ENCODE measurements at regions not wholly inside any gene's neighbourhood (a gene's known extent, or its start where the extent isn't known, plus 50 kb on each side); places are given as distances from the start of the nearest gene placed in this dataset.

DNA sequence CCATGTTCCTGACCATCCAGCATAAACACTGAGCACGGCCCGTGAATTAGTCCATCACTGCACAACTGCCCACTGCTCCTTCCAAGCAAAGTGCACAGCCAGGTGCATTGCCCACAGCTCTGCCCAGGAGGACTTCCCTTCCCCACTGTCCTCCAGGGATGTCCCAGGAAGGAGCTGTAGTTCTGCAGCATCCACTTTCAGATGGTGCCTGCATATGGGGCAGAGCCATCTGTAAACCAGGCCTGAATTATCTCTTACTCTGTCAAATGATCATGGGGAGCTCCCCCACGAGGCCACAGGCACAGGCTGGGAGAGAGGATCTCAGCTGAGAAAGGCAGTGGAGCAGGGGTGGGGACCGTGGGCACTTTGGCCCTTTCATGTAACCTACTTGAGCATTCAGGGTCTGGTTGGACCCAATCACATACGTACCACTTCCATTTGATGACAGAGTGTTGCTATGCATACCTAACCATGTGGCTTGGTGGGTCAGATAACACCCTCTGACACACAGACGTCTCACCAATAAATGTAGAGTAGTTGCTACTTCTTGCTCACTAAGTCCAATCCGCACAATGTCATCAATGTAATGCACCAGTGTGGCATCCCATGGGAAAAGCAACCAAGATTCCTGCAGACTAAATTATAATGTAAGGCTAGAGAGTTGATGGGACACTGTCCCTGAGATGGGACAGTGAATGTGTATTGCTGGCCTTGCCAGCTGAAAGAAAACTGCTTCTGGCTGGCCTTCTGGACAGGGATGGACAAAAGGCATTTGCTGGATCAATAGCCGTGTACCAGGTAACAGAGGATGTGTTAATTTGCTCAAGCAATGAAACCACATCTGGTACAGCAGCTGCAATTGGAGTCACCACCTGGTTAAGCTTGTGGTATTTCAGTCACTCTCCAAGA, 113.8 kb upstream of the C14orf180 start:
- TF ChIP-seq, protein P1, sequence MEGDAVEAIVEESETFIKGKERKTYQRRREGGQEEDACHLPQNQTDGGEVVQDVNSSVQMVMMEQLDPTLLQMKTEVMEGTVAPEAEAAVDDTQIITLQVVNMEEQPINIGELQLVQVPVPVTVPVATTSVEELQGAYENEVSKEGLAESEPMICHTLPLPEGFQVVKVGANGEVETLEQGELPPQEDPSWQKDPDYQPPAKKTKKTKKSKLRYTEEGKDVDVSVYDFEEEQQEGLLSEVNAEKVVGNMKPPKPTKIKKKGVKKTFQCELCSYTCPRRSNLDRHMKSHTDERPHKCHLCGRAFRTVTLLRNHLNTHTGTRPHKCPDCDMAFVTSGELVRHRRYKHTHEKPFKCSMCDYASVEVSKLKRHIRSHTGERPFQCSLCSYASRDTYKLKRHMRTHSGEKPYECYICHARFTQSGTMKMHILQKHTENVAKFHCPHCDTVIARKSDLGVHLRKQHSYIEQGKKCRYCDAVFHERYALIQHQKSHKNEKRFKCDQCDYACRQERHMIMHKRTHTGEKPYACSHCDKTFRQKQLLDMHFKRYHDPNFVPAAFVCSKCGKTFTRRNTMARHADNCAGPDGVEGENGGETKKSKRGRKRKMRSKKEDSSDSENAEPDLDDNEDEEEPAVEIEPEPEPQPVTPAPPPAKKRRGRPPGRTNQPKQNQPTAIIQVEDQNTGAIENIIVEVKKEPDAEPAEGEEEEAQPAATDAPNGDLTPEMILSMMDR (IDR thresholded peaks at IDR 0.05; ENCODE audit: extremely low read depth, missing control alignments) = no peak

DNA sequence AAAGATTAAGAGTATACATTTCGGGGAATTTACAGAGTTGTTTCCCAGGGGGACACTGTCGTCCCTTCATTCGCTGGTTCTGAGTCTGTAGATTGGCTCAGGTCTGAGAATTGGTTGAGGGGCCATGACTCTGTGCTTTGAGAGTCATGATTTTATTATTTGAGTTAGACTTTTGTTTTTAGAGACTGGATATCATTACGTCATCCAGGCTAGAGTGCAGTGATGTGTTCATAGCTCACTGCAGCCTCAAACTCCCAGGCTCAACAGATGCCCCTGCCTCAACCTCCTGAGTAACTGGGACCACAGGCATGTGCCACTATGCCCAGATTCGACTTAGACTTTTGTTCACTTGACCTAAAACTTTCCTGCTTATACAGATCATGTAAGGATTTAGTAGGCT, 112.3 kb upstream of the C14orf180 start:
- no peak for DNase-seq (ENCODE audit: low spot score)
- TF ChIP-seq, protein P1 (IDR thresholded peaks at IDR 0.05; ENCODE audit: extremely low read depth, missing control alignments) = no peak

More for the DNA sequence above, 113.8 kb upstream of the C14orf180 start:
- DNase-seq (ENCODE audit: low spot score) = no peak

DNA sequence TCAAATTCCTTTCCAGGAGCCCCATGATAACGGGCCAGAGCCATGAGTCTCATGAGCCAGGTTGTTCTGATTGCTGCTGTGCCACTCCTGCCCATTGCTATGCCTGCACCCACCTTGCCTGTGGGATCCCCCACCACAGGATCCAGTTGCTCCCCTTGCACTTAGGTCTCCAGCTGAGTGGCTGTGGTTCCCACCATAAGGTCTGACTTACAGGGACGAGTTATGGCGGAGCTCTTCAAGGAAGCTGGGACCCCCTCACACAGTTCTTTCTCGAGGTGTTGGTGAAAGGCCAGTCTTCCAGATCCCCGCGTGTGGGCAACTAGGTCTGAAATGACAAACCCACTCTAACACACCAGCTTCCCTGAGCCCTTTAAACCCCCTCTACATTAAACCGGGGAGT, 111.9 kb upstream of the C14orf180 start:
- no peak for DNase-seq (ENCODE audit: low spot score)
- TF ChIP-seq, protein P1 (IDR thresholded peaks at IDR 0.05; ENCODE audit: extremely low read depth, missing control alignments) = no peak

DNA sequence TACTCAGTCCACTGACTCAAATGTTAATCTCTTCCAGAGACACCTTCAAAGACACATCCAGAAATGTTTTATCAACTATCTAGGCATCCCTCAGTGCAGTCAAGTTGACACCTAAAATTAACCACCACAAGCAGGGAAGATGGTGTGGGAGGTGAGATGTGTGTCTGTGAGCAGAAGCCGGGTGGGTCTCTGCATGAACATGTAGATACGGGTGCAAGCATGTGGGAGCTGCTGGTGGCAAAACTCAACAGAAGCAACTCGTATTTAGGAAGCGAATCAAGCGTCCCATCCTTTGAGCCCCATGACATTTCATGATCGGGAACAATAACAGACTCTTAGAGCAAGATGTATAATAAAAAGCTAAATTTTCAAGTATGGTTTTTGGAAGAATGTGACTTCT, 110.0 kb upstream of the C14orf180 start:
- no peak for DNase-seq (ENCODE audit: low spot score)
- TF ChIP-seq, protein P1 (IDR thresholded peaks at IDR 0.05; ENCODE audit: extremely low read depth, missing control alignments) = no peak

DNA sequence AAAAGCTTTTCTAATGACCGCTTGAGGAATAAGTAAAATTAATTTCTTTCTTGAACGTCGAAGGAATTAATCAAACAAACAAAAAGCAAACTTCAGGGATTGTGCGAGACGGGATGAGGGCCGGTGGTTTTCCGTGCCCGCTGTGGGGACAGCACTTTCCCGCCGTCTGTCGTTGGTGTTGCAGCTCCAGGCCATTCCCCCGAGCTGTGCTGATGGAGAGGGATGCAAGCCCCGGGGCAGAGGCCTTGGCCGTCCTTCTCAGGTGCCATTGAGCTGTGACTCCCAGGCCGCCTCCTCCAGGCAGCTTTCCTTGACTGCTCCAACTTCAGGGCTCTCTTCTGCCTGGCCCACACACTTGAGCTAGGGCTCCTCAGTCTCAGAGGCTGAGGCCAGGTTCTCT, 109.0 kb upstream of the C14orf180 start:
- no peak for DNase-seq (ENCODE audit: low spot score)
- TF ChIP-seq, protein P1 (IDR thresholded peaks at IDR 0.05; ENCODE audit: extremely low read depth, missing control alignments) = no peak

DNA sequence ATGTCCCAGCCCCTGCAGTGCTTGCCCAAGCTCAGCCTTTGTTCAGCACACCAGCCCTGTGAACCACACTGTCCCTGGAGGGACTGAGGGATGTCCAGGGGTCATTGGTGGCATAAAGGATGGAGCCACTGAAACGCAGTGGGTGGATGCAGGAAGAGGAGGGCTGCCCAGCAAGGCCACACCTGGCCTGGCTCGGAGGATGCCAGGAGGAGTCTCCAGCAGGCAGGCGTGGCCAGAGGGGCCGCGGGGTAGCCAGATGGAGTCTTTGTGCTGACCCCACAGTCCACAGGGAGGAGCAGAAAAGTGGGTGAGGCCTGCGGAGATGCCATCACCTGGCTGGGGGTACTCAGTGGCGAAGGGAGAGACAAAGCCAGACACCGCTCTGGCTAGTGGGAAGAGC, 108.5 kb upstream of the C14orf180 start:
- TF ChIP-seq, protein P1 (IDR thresholded peaks at IDR 0.05; ENCODE audit: extremely low read depth, missing control alignments) = no peak
- DNase-seq (ENCODE audit: low spot score) = no peak

DNA sequence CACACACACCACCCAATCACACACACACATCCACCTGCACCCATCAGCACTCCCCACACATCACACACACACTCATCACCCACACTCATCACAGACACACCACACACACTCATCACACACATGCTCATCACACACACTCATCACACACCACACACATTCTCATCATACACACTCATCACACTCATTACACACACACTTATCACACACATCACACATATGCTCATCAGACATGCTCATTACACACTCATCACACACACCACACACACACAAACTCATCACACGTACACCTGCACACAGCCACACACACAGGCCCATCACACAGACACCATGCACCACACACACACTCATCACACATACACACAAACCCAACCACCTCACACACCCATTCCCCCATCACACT, 107.5 kb upstream of the C14orf180 start:
- TF ChIP-seq, protein P1 (IDR thresholded peaks at IDR 0.05; ENCODE audit: extremely low read depth, missing control alignments) = no peak

More for the DNA sequence above, 107.5 kb upstream of the C14orf180 start:
- no peak for DNase-seq (ENCODE audit: low spot score)

All from GM20000 (cell line).